Tibial nerve (tissue), 3 donors: ENCODE measurements at regions not wholly inside any gene's neighbourhood (a gene's known extent, or its start where the extent isn't known, plus 50 kb on each side); places are given as distances from the start of the nearest gene placed in this dataset.

ENCODE experiments used
- POLR2A ChIP-seq, 2 donors: fragments of 450-650 bp; IDR thresholded peaks; one replicate each; pipeline ENCODE4 v1.6.1; 2017; ENCODE audit warnings: antibody characterized with exemption in 2 of 2, mild to moderate bottlenecking in 2 of 2, moderate library complexity in 2 of 2
- TF ChIP-seq, protein P1 (sequence below), 5 experiments: fragments of 200-600 bp in 3 of 5; fragments of 450-650 bp in 2 of 5; sonication (generic) in 3 of 5; IDR thresholded peaks; one replicate each; pipeline ENCODE4 v1.5.1; 2016 to 2019; ENCODE audit warnings: antibody characterized with exemption in 5 of 5, mild to moderate bottlenecking in 3 of 5, moderate library complexity in 2 of 5

DNA sequence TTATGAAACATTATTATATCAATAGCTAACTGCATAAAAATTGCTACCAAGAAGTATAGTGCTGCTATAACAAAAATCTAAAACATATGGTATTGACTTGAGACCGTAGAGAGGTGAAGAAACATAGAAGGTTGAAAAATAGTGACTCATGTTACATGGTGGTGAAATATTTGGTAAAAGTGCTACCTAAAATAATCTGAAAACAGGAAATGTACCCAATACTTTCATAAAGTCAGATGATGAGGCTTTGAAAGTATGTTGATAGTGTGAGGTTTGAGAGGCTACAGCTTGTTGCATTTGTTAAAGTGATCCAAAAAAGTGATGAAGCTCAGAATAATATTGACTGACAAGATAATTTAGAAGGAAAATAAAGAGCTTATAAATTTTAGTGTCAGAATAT lies 718.7 kb upstream of the SLC8A1 start:
- TF ChIP-seq, protein P1, sequence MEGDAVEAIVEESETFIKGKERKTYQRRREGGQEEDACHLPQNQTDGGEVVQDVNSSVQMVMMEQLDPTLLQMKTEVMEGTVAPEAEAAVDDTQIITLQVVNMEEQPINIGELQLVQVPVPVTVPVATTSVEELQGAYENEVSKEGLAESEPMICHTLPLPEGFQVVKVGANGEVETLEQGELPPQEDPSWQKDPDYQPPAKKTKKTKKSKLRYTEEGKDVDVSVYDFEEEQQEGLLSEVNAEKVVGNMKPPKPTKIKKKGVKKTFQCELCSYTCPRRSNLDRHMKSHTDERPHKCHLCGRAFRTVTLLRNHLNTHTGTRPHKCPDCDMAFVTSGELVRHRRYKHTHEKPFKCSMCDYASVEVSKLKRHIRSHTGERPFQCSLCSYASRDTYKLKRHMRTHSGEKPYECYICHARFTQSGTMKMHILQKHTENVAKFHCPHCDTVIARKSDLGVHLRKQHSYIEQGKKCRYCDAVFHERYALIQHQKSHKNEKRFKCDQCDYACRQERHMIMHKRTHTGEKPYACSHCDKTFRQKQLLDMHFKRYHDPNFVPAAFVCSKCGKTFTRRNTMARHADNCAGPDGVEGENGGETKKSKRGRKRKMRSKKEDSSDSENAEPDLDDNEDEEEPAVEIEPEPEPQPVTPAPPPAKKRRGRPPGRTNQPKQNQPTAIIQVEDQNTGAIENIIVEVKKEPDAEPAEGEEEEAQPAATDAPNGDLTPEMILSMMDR (IDR thresholded peaks at IDR 0.05), result no peak
- no peak for TF ChIP-seq POLR2A (IDR thresholded peaks at IDR 0.05)
